Naive thymus-derived CD4-positive, alpha-beta T cell (primary cell): ENCODE measurements at regions not wholly inside any gene's neighbourhood (a gene's known extent, or its start where the extent isn't known, plus 50 kb on each side); places are given as distances from the start of the nearest gene placed in this dataset.

Experiments used
- ATAC-seq: fragments of 150-1000 bp; cut with Tn5 transposase; 2 replicates; pipeline ENCODE4 v1.10.0; 2021; ENCODE audit warnings: mild to moderate bottlenecking, moderate library complexity
- CTCF ChIA-PET: fragments of 350-600 bp; sonication (Branson Sonifier 250); formaldehyde crosslinking; loops from one replicate; lab custom pipeline; 2021; ENCODE audit warnings: antibody characterized with exemption; lab: Charles Lee
- POLR2A ChIA-PET: fragments of 350-600 bp; sonication (Branson Sonifier 250); formaldehyde crosslinking; loops from one replicate; lab custom pipeline; 2021; ENCODE audit warnings: antibody characterized with exemption, inconsistent platforms; lab: Charles Lee
- DNase-seq, 9 donors: peaks; one replicate each; pipeline versions ENCODE4 v3.0.0 to v3.0.0-alpha.2; 2020 to 2022; ENCODE audit warnings: mixed read lengths in 1 of 9
- H3K27ac ChIP-seq: one replicate; pipeline ENCODE4 v1.7.0; 2013; ENCODE audit warnings: mild to moderate bottlenecking, low read depth, low read length, moderate library complexity
- H3K27me3 ChIP-seq, 2 donors: one replicate each; pipeline ENCODE4 v1.7.0; 2013; ENCODE audit warnings: low read length in 2 of 2, mild to moderate bottlenecking in 2 of 2, moderate library complexity in 2 of 2; ENCODE audit not compliant: control insufficient read depth in 2 of 2, insufficient read depth in 2 of 2
- H3K36me3 ChIP-seq, 3 experiments: 1 replicate in 2 of 3; 2 replicates in 1 of 3; pipeline ENCODE4 v1.7.0; 2013; ENCODE audit warnings: low read length in 3 of 3, mild to moderate bottlenecking in 3 of 3, moderate library complexity in 1 of 3; ENCODE audit not compliant: insufficient read depth in 3 of 3, control insufficient read depth in 2 of 3
- H3K4me1 ChIP-seq, 2 donors: one replicate each; pipeline ENCODE4 v1.7.0; 2013; ENCODE audit warnings: low read length in 2 of 2, mild to moderate bottlenecking in 2 of 2, moderate library complexity in 1 of 2; ENCODE audit not compliant: control insufficient read depth in 2 of 2, insufficient read depth in 2 of 2
- H3K4me3 ChIP-seq: 2 replicates; pipeline ENCODE4 v1.7.0; 2013; ENCODE audit warnings: mild to moderate bottlenecking, low read length
- H3K9me3 ChIP-seq, 3 experiments: 1 replicate in 2 of 3; 2 replicates in 1 of 3; pipeline ENCODE4 v1.7.0; 2013; ENCODE audit warnings: low read length in 3 of 3; ENCODE audit not compliant: control insufficient read depth in 2 of 3
- H3K27ac Mint-ChIP-seq, 9 donors: one replicate each; pipeline ENCODE4 v1.8.0; 2020 to 2022; ENCODE audit warnings: mixed read lengths in 9 of 9, mild to moderate bottlenecking in 8 of 9, moderate library complexity in 5 of 9, inconsistent platforms in 2 of 9
- H3K27me3 Mint-ChIP-seq, 5 donors: one replicate each; pipeline ENCODE4 v1.8.0; 2021 to 2022; ENCODE audit warnings: mixed read lengths in 5 of 5, mild to moderate bottlenecking in 1 of 5
- H3K36me3 Mint-ChIP-seq, 5 donors: one replicate each; pipeline ENCODE4 v1.8.0; 2020 to 2022; ENCODE audit warnings: mixed read lengths in 5 of 5, mild to moderate bottlenecking in 3 of 5, inconsistent platforms in 1 of 5
- H3K4me1 Mint-ChIP-seq, 7 donors: one replicate each; pipeline ENCODE4 v1.8.0; 2020 to 2022; ENCODE audit warnings: mixed read lengths in 7 of 7, mild to moderate bottlenecking in 3 of 7, inconsistent platforms in 1 of 7
- H3K4me3 Mint-ChIP-seq, 10 donors: one replicate each; pipeline ENCODE4 v1.8.0; 2020 to 2022; ENCODE audit warnings: mild to moderate bottlenecking in 10 of 10, mixed read lengths in 10 of 10, moderate library complexity in 6 of 10, inconsistent platforms in 2 of 10
- H3K9me3 Mint-ChIP-seq, 11 donors: one replicate each; pipeline ENCODE4 v1.8.0; 2020 to 2022; ENCODE audit warnings: mixed read lengths in 11 of 11, mild to moderate bottlenecking in 4 of 11, inconsistent platforms in 1 of 11, moderate library complexity in 1 of 11
- intact Hi-C, 2 donors: fragments of 100-400 bp; cut with micrococcal nuclease; formaldehyde crosslinking; loops; one replicate each; pipeline ENCODE4 v1.15.1; 2023

DNA sequence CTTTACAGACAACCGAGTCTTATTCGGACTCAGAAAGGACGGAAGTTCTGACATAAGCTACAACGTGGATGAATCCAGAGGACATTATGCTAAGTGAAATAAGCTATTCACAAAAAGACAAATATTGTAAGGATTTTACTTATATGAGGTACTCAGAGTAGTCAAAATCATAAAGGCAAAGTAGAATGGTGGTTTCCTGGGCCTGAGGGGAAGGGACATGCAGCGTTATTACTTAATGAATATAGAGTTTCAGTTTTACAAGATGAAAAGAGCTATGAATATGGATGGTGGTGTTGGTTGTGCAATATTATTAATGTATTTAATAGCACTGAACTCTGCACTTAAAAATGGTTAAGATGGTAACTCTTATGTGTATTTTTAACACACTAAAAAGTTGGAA, 419.1 kb upstream of the SGCG start:
- DNase-seq, result no peak
- Mint-ChIP-seq H3K9me3 (no peaks in the 10 kb centered on the region), H3K27ac (no peak overlapping the region)

DNA sequence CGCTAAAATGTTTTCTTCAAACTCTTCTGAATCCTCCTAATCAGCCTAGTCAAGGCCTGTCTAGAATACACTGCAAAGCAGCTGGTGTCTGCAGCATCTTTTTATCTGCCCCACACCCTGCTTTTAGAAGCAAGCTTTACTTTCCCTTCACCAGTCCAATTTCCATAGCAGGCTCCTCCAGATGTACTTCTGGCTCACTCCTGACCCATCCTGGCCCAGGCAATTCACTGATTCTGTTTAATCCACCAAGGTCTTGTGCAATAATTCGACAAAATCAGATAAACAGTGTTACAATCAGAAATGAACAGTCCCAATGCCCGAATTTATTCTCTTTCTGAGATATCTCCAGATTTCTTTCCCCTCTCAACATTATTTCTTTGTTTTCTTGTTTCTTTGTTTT, 415.2 kb upstream of the SGCG start:
- CTCF ChIA-PET, result no interaction called here
- no peak for ATAC-seq
- Histone ChIP-seq H3K4me1 (no peaks in the 10 kb centered on the region), H3K27ac (no peak overlapping the region), H3K4me3 (no peak overlapping the region), H3K9me3 (no peaks in the 10 kb centered on the region), H3K27me3 (no peaks in the 10 kb centered on the region), H3K36me3 (no peaks in the 10 kb centered on the region)
- Mint-ChIP-seq H3K27me3 (peaks cover 0 to 8% (median 5%) of the 10 kb centered on the region in 5 donors), H3K9me3 (no peaks in the 10 kb centered on the region), H3K4me1 (no peaks in the 10 kb centered on the region), H3K27ac (no peak overlapping the region), H3K36me3 (no peaks in the 10 kb centered on the region), H3K4me3 (no peak overlapping the region)
- intact Hi-C loops, result no loop called here
- POLR2A ChIA-PET, result no interaction called here
- DNase-seq, result no peak

More for the DNA sequence above, 419.1 kb upstream of the SGCG start:
- no peaks in the 10 kb centered on the region for H3K9me3 ChIP-seq
- H3K36me3 ChIP-seq, result no peaks in the 10 kb centered on the region
- H3K4me1 Mint-ChIP-seq, result no peaks in the 10 kb centered on the region
- no peak overlapping the region for H3K4me3 ChIP-seq
- CTCF ChIA-PET, result no interaction called here
- no peaks in the 10 kb centered on the region for H3K36me3 Mint-ChIP-seq
- no peak overlapping the region for H3K27ac ChIP-seq
- ATAC-seq, result no peak
- H3K4me1 ChIP-seq, result no peaks in the 10 kb centered on the region
- H3K4me3 Mint-ChIP-seq, result no peak overlapping the region
- intact Hi-C loops, result no loop called here
- peaks cover 0 to 17% (median 5%) of the 10 kb centered on the region in 5 donors for H3K27me3 Mint-ChIP-seq
- no peaks in the 10 kb centered on the region for H3K27me3 ChIP-seq
- POLR2A ChIA-PET, result no interaction called here

DNA sequence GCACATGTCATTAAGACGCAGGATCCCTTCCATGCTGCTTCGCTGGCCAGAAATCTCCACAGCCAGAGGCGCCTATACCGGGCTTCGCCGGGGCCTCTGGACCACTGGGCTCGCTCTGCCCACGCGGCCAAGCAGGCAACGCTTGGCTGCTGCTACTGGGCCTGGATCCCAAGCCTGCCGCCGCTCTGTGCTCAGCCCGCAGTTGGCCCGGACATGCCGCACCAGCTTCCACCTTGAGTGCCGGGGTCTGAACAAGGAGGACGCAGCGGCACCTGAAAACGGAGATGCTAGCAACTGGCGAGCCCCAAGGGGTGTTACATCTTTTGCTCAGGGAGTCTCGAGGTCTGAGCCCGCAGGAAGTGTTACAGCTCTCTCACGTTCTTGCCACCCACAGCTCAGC, 409.9 kb upstream of the SGCG start:
- H3K4me3 ChIP-seq, result no peak overlapping the region
- H3K27me3 Mint-ChIP-seq, result peaks cover 0 to 27% (median 8%) of the 10 kb centered on the region in 5 donors
- ChIA-PET CTCF (no interaction called here), POLR2A (no interaction called here)
- DNase-seq (no peak), ATAC-seq (no peak)
- H3K27ac Mint-ChIP-seq, result no peak overlapping the region
- H3K9me3 ChIP-seq, result no peaks in the 10 kb centered on the region
- H3K4me1 ChIP-seq, result no peaks in the 10 kb centered on the region
- H3K27ac ChIP-seq, result no peak overlapping the region
- H3K4me3 Mint-ChIP-seq, result no peak overlapping the region
- H3K27me3 ChIP-seq, result no peaks in the 10 kb centered on the region
- peaks cover 0 to 4% (median 0%) of the 10 kb centered on the region in 11 donors for H3K9me3 Mint-ChIP-seq
- H3K4me1 Mint-ChIP-seq, result peaks cover 0 to 2% (median 0%) of the 10 kb centered on the region in 7 donors
- no peaks in the 10 kb centered on the region for H3K36me3 ChIP-seq
- no peaks in the 10 kb centered on the region for H3K36me3 Mint-ChIP-seq
- intact Hi-C loops, result no loop called here

DNA sequence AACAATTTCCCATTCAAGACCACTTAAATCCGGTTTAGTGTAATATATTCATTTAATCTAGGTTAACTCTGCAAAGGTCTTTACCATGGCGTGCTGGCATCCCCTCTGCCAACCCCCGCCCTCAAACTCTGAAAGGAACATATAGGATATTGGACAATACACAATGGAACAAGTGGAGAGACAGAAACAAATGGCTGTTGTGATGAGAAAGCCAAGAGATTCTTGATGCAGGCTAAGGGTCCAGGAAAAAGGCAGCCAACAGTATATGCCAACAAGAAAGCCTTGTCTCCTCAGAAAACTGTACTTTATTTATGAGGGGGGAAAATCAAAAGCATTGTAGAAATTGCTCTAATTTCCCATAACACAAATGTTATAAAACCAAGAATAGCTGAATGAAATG, 407.3 kb upstream of the SGCG start:
- ATAC-seq, result no peak
- peaks cover 0 to 2% (median 0%) of the 10 kb centered on the region in 7 donors for H3K4me1 Mint-ChIP-seq
- no peak overlapping the region for H3K4me3 Mint-ChIP-seq
- no peaks in the 10 kb centered on the region for H3K36me3 Mint-ChIP-seq
- Histone ChIP-seq H3K27ac (no peak overlapping the region), H3K9me3 (no peaks in the 10 kb centered on the region), H3K36me3 (no peaks in the 10 kb centered on the region), H3K27me3 (no peaks in the 10 kb centered on the region), H3K4me3 (no peak overlapping the region), H3K4me1 (no peaks in the 10 kb centered on the region)
- no peak for DNase-seq
- ChIA-PET POLR2A (no interaction called here), CTCF (interaction anchor here (0.7 kb wide), 1 partner anchor 12 kb away, joined by 3 read pairs; no protein-coding TSS in a partner anchor)
- peaks cover 0 to 4% (median 0%) of the 10 kb centered on the region in 11 donors for H3K9me3 Mint-ChIP-seq
- intact Hi-C loops, result no loop called here
- no peak overlapping the region for H3K27ac Mint-ChIP-seq
- peaks cover 0 to 22% (median 14%) of the 10 kb centered on the region in 5 donors for H3K27me3 Mint-ChIP-seq

DNA sequence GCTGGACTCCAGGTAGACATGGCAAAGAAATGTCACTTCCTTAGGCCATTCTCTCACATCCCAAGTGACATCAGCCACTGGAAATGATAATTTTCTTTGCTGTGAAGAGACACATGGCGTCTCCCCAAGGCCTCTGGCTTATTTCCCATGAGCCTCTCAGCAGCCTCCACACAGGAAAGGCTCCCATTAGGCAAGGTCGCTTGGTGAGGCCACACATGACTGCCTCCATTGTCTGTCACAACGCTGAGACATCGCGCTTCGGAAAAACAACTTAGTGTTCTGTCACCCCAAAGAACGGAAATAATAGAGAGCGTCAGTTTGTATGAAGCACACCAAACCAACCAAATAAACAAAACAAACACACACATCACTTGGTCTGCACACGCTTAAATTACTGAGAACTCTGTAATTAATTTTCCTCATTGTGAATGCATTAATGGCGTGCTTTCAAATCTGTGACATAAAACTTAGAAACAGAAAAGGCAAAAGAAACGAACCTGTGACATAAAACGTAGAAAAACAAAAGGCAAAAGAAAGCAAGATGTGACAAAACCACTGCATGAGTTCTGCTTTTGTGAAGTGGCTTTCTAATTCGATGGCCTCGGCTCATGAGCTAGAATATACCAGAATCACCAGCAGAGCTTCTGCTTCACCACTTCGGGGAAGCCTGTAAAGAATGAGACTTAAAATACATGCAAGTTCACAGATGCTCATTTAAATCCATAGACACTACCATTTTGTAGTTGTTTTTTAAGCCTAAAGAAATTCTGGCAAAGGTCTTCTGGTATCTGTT, 404.2 kb upstream of the SGCG start:
- H3K4me1 Mint-ChIP-seq, result peaks cover 0 to 2% (median 0%) of the 10 kb centered on the region in 7 donors
- peaks cover 0 to 17% (median 14%) of the 10 kb centered on the region in 5 donors for H3K27me3 Mint-ChIP-seq
- no peaks in the 10 kb centered on the region for H3K27me3 ChIP-seq
- H3K4me3 ChIP-seq, result no peak overlapping the region
- ATAC-seq, result no peak
- no peak overlapping the region for H3K4me3 Mint-ChIP-seq
- POLR2A ChIA-PET, result no interaction called here
- H3K9me3 Mint-ChIP-seq, result peaks cover 0 to 4% (median 0%) of the 10 kb centered on the region in 11 donors
- DNase-seq, result no peak
- no peaks in the 10 kb centered on the region for H3K4me1 ChIP-seq
- no peaks in the 10 kb centered on the region for H3K9me3 ChIP-seq
- no peaks in the 10 kb centered on the region for H3K36me3 Mint-ChIP-seq
- intact Hi-C loops, result no loop called here
- H3K27ac ChIP-seq, result no peak overlapping the region
- no peaks in the 10 kb centered on the region for H3K36me3 ChIP-seq
- H3K27ac Mint-ChIP-seq, result no peak overlapping the region
- CTCF ChIA-PET, result no interaction called here

DNA sequence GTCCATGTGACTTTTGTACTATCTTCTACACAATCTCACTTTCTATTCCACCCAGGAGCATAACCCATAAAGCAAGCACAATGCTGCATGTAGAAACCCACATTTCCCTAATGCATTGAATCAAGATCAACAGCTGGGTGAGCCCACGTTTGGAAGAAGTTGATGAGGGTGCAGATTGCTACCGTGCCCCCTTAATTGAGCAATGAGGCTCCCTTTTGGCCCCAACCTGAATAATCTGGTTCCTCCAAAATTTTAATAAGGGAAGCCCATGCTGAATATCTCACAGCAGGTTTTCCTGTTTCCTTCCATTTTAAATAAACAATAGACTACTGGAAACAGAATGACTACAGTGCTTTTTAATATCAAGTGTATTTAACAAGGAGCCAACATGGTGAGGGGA, 403.6 kb upstream of the SGCG start:
- no peak overlapping the region for H3K4me3 Mint-ChIP-seq
- H3K27me3 ChIP-seq, result no peaks in the 10 kb centered on the region

More for the DNA sequence above, 403.6 kb upstream of the SGCG start:
- no peak overlapping the region for H3K27ac Mint-ChIP-seq
- Histone ChIP-seq H3K4me3 (no peak overlapping the region), H3K9me3 (no peaks in the 10 kb centered on the region), H3K27ac (no peak overlapping the region), H3K36me3 (no peaks in the 10 kb centered on the region), H3K4me1 (no peaks in the 10 kb centered on the region)
- H3K4me1 Mint-ChIP-seq, result peaks cover 0 to 2% (median 0%) of the 10 kb centered on the region in 7 donors
- DNase-seq, result no peak
- H3K27me3 Mint-ChIP-seq, result peaks cover 0 to 17% (median 14%) of the 10 kb centered on the region in 5 donors
- ATAC-seq, result no peak
- peaks cover 0 to 4% (median 0%) of the 10 kb centered on the region in 11 donors for H3K9me3 Mint-ChIP-seq
- ChIA-PET POLR2A (no interaction called here), CTCF (no interaction called here)
- intact Hi-C loops, result no loop called here
- H3K36me3 Mint-ChIP-seq, result no peaks in the 10 kb centered on the region
